Transverse colon (tissue), 4 donors: ENCODE measurements at regions not wholly inside any gene's neighbourhood (a gene's known extent, or its start where the extent isn't known, plus 50 kb on each side); places are given as distances from the start of the nearest gene placed in this dataset.

Source experiments
- DNase-seq: peaks from one replicate; pipeline ENCODE4 v3.0.0-alpha.2; 2019
- H3K27ac ChIP-seq, 4 donors: fragments of 200-600 bp; sonication (generic); 2 replicates each; pipeline ENCODE4 v1.5.1; 2016 to 2018; ENCODE audit warnings: inconsistent platforms in 4 of 4
- H3K27me3 ChIP-seq: fragments of 200-600 bp; sonication (generic); 2 replicates; pipeline ENCODE4 v1.5.1; 2017; ENCODE audit warnings: inconsistent platforms
- H3K36me3 ChIP-seq, 4 donors: fragments of 200-600 bp; sonication (generic); 2 replicates each; pipeline ENCODE4 v1.5.1; 2017 to 2019; ENCODE audit warnings: inconsistent platforms in 4 of 4
- H3K4me1 ChIP-seq, 4 donors: fragments of 200-600 bp; sonication (generic); 2 replicates each; pipeline ENCODE4 v1.5.1; 2017 to 2020; ENCODE audit warnings: inconsistent platforms in 4 of 4
- H3K4me3 ChIP-seq, 4 donors: fragments of 200-600 bp; sonication (generic); 1 replicate in 1 of 4; 2 replicates in 3 of 4; pipeline versions ENCODE4 v1.5.1 to v1.6.1; 2017 to 2019; ENCODE audit warnings: inconsistent platforms in 4 of 4
- H3K9me3 ChIP-seq, 2 donors: fragments of 200-600 bp; sonication (generic); 2 replicates each; pipeline ENCODE4 v1.5.1; 2017 to 2019; ENCODE audit warnings: inconsistent platforms in 2 of 2
- EP300 ChIP-seq: sonication (generic); formaldehyde crosslinking; IDR thresholded peaks from one replicate; pipeline ENCODE4 v1.6.1; 2017; ENCODE audit warnings: antibody characterized with exemption, low read depth
- POLR2A ChIP-seq: fragments of 450-650 bp; IDR thresholded peaks from one replicate; pipeline ENCODE4 v1.6.1; 2016; ENCODE audit warnings: antibody characterized with exemption, mild to moderate bottlenecking, moderate library complexity
- POLR2AphosphoS5 ChIP-seq, 3 donors: sonication (generic); formaldehyde crosslinking; IDR thresholded peaks; one replicate each; pipeline ENCODE4 v1.6.1; 2016; ENCODE audit warnings: antibody characterized with exemption in 3 of 3
- WGBS, 2 donors: methylation state at CpG; one replicate each; pipeline ENCODE4 v1.1.5; 2018; ENCODE audit warnings: low coverage in 1 of 2; 5-methylcytosine and 5-hydroxymethylcytosine counted together
- in situ Hi-C, 4 donors: fragments of 200-750 bp; cut with MboI; loops; one replicate each; pipeline versions ENCODE4 v1.15.0 to v1.15.1; 2017; ENCODE audit warnings: low sequenced_read_pairs in 3 of 4, low pct_ligation_motif_present in 1 of 4, low pct_unique_long_range_greater_than_20kb in 1 of 4
- intact Hi-C: fragments of 100-400 bp; cut with DNase I; formaldehyde crosslinking; loops from one replicate; pipeline ENCODE4 v1.15.1; 2023; ENCODE audit warnings: low total_unique reads
- TF ChIP-seq, protein P1 (sequence below), 5 experiments: fragments of 200-600 bp in 3 of 5; fragments of 450-650 bp in 2 of 5; sonication (generic) in 3 of 5; IDR thresholded peaks; 1 replicate in 2 of 5; 2 replicates in 3 of 5; pipeline ENCODE4 v1.5.1; 2016 to 2017; ENCODE audit warnings: antibody characterized with exemption in 5 of 5, inconsistent platforms in 3 of 5, mild to moderate bottlenecking in 2 of 5, moderate library complexity in 1 of 5

DNA sequence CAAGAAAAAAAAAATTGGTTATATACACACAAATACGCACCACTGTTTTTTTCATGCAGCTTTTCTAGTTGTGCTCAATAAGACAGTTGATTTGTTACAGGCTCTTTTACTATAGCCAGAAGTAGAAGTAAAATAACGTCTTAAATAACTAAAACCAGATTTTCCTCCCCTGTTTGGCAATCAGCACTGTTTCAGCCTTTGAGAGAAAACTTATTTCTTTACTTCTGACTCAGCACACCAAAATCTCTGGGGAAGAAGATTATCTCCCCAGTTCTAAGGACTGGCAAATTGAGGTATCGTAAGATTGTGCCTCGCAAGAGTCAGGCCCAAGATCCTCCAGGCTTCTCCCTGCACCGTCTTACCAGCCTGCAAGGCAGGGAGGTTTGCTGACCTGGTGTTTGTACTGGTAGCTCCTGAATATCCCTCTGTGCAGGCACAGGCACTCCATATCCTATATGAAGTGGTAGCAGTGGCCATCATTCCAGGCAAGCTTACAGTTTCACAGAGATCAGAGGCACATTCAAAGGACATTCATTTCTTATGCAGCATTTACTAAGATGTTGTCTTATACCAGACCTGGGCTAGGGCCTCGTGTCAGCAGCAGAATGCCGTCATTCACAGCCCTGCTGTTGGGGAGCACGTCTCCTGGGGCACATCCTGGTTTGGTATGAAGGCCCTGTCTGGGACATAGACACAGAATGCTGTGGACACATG is 268.2 kb downstream of the ZNF536 start:
- WGBS, 2 donors = 74 to 77% methylated on average over 2 to 8 of the region's 8 CpGs
- H3K4me3 ChIP-seq = no peak overlapping the region
- in situ Hi-C loops (no loop called here), intact Hi-C loops (no loop called here)
- no peaks in the 10 kb centered on the region for H3K4me1 ChIP-seq
- no peak for TF ChIP-seq EP300
- TF ChIP-seq, protein P1, sequence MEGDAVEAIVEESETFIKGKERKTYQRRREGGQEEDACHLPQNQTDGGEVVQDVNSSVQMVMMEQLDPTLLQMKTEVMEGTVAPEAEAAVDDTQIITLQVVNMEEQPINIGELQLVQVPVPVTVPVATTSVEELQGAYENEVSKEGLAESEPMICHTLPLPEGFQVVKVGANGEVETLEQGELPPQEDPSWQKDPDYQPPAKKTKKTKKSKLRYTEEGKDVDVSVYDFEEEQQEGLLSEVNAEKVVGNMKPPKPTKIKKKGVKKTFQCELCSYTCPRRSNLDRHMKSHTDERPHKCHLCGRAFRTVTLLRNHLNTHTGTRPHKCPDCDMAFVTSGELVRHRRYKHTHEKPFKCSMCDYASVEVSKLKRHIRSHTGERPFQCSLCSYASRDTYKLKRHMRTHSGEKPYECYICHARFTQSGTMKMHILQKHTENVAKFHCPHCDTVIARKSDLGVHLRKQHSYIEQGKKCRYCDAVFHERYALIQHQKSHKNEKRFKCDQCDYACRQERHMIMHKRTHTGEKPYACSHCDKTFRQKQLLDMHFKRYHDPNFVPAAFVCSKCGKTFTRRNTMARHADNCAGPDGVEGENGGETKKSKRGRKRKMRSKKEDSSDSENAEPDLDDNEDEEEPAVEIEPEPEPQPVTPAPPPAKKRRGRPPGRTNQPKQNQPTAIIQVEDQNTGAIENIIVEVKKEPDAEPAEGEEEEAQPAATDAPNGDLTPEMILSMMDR (IDR thresholded peaks at IDR 0.05) = no peak
- TF ChIP-seq POLR2A = no peak
- TF ChIP-seq POLR2AphosphoS5 (IDR thresholded peaks at IDR 0.05) = no peak
- no peak overlapping the region for H3K27ac ChIP-seq
- no peaks in the 10 kb centered on the region for H3K9me3 ChIP-seq
- H3K36me3 ChIP-seq = no peaks in the 10 kb centered on the region
- no peaks in the 10 kb centered on the region for H3K27me3 ChIP-seq
- no peak for DNase-seq

DNA sequence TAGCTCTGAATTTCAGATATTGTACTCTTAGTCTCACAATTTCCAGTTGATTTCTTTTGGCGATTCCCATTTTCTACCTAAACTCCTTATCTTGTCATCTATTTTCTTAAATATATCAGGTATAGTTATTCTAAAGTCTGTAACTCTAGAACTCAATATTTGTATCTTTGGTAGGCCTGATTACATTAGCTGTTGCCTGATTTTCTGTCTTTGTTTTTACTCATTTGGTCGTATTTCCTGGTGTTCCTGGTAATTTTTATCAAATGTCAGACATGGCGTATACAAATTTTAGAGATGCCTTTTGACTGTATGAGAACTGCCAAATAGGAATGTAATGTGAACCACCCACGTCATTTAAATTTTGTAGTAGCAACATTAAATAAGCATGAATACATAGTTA is 266.7 kb downstream of the ZNF536 start:
- Histone ChIP-seq H3K4me1 (no peaks in the 10 kb centered on the region), H3K36me3 (no peaks in the 10 kb centered on the region), H3K27ac (no peak overlapping the region), H3K27me3 (no peaks in the 10 kb centered on the region), H3K4me3 (no peak overlapping the region), H3K9me3 (no peaks in the 10 kb centered on the region)
- intact Hi-C loops (no loop called here), in situ Hi-C loops (no loop called here)
- TF ChIP-seq, protein P1 (IDR thresholded peaks at IDR 0.05) = no peak
- TF ChIP-seq POLR2AphosphoS5 (IDR thresholded peaks at IDR 0.05) (no peak), POLR2A (no peak), EP300 (no peak)
- 84 to 85% methylated on average over 4 of the region's 4 CpGs for WGBS, 2 donors
- no peak for DNase-seq

DNA sequence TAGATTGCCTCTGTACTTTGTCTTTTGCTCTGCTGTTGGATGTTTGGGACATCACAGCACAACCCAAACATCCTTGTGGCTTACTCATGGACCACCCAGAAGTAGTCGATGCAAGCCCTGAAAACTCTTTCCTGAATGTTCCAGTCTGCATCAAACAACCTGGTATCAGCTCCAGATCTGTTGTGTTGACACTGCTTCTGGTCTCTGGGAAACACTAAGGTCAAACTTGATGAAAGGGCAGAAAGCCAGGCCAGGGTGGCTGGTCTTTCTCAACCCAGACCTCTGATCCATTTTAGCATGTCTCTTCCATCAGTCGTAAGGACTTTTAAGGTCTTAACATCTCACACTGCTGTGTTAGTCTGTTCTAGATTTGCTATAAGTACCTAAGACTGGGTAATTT is 265.7 kb downstream of the ZNF536 start:
- TF ChIP-seq POLR2A = no peak
- no peak for TF ChIP-seq POLR2AphosphoS5 (IDR thresholded peaks at IDR 0.05)
- TF ChIP-seq, protein P1 (IDR thresholded peaks at IDR 0.05) = no peak
- no peak for TF ChIP-seq EP300
- Histone ChIP-seq H3K4me1 (no peaks in the 10 kb centered on the region), H3K36me3 (no peaks in the 10 kb centered on the region), H3K27me3 (no peaks in the 10 kb centered on the region), H3K27ac (no peak overlapping the region), H3K4me3 (no peak overlapping the region), H3K9me3 (no peaks in the 10 kb centered on the region)
- 65% methylated on average over 2 of the region's 2 CpGs; no CpG with 5 or more reads in 1 of the 2 donors for WGBS, 2 donors
- DNase-seq = no peak
- intact Hi-C loops = no loop called here
- in situ Hi-C loops = no loop called here

DNA sequence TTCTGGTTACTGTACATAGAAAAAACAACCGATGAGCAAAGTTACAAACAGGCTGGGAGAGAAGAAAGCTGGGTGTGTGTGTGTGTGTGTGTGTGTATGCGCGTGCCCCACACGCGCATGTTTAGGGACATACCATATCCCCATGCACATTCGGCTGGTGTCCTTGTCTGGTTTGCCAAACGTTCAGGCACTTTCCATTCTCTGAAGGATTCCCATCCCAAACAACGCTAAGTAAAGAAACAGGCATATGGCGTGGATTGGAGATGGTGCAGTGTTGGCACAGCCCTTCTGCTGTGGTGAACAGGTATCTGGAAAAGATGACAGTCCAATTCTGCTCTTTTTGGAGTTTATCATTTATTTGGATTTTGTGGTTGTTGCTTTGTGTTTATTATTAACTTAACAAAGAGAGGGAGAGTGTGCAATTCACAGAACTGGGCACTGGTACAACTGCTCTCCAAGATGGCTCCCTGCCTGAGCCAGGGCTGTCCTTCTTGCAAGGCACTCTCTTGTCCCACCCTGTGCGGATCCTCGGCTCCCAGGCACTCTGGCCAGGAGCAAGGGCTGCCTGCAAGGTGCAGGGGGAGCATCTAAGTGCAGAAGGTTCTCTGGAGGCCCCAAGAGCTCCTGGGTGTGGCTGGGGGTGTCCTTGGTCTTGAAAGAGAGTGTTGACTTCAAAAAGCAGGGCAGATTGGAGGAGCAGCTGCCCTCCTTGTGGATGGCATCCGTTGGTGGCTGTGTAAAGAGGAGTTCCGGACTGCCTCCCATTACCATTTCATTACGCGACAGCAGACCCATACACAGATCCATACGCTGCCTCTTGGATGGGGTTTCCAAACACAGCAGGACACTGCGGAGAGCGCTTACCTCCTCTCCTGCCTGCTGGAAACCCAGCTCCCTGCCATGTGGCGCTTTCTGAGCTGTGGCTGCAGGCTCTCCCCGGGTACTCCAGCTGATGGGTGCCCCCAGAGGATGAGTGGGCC is 263.1 kb downstream of the ZNF536 start:
- H3K4me3 ChIP-seq = no peak overlapping the region
- intact Hi-C loops (no loop called here), in situ Hi-C loops (no loop called here)
- DNase-seq = no peak
- H3K27me3 ChIP-seq = no peaks in the 10 kb centered on the region
- no peaks in the 10 kb centered on the region for H3K36me3 ChIP-seq
- 67 to 79% methylated on average over 6 to 20 of the region's 20 CpGs for WGBS, 2 donors
- TF ChIP-seq EP300 (no peak), POLR2AphosphoS5 (IDR thresholded peaks at IDR 0.05) (no peak), POLR2A (no peak)
- TF ChIP-seq, protein P1 (IDR thresholded peaks at IDR 0.05) = no peak
- no peaks in the 10 kb centered on the region for H3K9me3 ChIP-seq
- no peaks in the 10 kb centered on the region for H3K4me1 ChIP-seq
- no peak overlapping the region for H3K27ac ChIP-seq
